Activated CD8-positive, alpha-beta memory T cell treated with anti-CD3 and anti-CD28 coated beads for 1 hour (primary cell): ENCODE measurements at regions not wholly inside any gene's neighbourhood (a gene's known extent, or its start where the extent isn't known, plus 50 kb on each side); places are given as distances from the start of the nearest gene placed in this dataset.

Source experiments
- DNase-seq, 2 donors: peaks; one replicate each; pipeline ENCODE4 v3.0.0-alpha.2; 2020; ENCODE audit warnings: low read depth in 1 of 2; ENCODE audit errors: extremely low read depth in 1 of 2

- no peak for DNase-seq
Measured at GRCh38 chr4:57633212-57633859, 523.2 kb upstream of the IGFBP7 start.

DNA sequence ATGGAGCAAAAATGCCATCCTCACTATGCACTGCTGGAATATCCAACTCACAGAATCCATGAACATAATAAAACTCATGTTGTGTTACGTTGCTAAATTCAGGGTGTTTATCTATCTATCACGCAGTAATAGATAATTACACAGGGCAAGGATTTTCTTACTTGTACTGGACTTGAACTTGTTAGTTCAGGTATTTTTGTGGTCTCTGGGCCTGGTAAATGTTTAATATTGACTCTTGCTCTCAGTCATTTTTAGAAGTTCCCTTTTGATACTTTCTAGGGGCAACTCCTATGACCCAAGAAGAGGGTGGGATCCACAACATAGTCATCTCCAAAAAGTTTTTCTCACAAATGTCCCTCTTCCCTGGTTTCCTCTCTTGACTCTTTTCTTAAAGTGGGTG is 522.4 kb upstream of the IGFBP7 start:
- DNase-seq: no peak

- no peak for DNase-seq
Measured at GRCh38 chr4:57631147-57631546, 521.0 kb upstream of the IGFBP7 start.

DNA sequence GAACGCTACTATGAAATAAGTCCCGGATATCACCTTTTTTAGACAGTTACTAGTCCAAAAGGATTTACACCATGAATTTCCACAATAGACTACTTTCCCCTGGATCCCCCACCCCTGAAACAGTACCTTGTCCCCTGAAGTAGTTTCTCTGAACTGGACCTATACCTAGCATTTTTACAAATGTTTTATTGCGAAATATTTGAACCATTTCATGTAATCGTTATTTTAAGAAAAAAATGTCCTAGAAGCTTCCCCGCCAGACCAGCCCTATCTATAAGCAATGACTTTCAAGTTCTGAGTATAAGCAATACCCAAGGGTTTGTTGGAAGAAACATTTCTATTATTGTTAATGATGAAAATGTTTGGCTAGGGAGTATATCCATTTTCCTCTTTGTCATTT is 517.8 kb upstream of the IGFBP7 start:
- DNase-seq: no peak

DNA sequence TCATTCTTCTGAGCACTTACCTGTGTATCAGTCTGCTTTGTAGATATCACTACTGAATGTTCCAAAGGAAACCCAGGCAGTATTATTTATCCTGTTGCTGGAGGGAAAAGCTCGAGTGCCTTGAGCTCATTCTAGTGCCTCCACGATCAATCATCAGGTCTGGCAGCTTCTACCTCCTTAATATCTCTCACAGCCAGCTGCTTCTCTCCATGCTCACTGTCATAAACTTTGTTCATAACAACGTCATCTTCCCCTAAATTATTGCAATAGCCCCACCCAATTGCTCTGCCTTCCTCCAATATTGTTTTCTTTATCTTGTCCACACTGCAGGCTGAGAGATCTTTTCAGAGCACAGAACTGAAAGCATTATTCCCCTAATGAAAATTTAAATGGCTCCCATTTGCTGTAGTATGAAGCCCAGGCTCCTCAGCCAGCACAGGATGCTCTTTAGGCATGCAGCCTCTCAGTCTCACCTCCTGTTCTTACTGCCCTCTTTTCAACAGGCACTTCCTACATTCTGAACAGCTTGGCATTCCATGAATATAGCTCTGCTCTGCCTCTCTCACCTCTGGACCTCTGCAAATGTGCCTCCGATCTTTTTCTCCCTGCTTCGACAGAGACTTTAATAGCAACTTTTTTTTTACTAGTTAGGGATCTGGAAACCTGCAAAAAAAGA is 504.2 kb upstream of the IGFBP7 start:
- DNase-seq: no peak

DNA sequence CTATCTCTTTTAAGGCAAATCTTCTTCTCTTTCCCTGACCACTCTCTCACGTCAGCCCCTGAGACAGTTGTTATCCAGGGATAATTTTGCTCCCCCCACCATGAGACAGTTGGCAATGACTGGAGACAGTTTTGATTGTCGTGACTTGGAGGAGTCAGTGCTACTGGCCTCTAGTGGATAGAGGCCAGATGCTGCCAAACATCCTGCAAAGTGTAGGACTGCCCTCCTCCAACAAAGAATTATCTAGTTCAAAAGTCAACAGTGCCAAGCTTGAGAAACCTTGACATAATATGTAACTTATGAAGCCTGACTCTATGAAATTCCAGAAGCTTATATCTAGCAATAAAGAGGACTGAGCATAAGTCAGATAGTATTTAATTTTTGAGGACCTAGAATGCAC is 502.1 kb upstream of the IGFBP7 start:
- no peak for DNase-seq

DNA sequence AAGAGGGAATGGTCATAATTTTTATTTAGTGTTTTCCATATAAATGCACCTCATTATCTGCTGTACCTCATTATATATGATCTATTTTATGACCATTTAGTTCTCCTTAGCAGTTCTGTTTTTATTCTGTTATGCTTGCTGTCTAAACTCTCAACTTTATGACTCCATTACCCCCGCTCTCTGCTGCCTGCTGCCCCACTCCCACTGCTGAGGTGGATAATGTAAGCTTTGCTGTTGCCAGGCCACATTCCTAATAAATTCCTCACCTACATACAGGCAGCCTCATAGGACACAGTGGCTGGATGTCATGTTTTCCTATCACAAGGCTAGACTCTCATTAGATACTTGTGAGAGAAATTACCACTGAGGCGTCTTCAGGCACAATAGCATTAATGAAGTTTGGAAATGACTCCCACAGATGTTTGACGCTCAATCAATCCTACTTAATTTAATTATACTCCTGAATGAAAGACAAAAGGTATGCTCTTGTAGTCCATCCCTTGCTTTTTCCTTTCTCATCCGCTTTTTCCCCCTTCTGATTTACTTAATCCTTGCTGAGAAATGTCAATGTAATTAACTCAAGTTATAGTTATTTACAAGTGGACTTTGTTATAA is 497.5 kb upstream of the IGFBP7 start:
- no peak for DNase-seq

DNA sequence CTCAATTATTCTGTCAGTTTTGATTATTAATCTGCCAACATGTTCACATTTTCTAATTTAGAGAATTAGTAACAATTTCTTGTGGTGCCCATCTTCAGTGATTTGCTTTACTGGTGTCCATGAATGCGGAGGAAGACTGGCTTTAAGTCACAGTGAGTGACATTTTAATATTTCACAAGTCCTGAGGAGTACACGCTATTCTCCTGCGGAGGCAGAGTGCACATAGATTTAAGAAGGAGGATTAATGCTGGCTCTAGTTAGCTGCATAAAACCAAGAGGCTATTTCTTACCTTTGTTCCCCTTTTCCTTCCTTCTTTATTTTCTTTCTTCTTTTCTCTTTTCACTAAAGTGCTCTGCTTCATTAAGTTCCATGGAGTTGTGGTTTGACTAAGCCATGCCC is 495.2 kb upstream of the IGFBP7 start:
- no peak for DNase-seq

DNA sequence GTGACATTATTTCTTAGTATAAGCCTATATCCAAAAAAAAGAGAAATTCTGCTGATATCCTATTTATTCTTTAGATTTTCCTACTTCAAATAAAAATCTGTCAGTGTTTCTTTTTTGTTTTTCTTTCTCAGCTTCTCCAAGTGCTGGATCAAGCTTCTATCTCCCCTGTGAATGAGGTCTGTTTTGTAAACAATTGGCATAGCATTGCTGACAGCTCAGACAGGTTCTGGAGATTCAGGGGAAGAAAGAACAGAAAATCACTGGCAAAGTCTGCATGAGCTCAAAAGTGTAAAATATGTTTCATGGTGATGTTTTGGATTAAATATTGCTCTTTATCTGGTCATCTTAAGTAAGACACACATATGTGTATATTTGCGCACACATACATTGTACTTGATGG is 492.0 kb upstream of the IGFBP7 start:
- no peak for DNase-seq

DNA sequence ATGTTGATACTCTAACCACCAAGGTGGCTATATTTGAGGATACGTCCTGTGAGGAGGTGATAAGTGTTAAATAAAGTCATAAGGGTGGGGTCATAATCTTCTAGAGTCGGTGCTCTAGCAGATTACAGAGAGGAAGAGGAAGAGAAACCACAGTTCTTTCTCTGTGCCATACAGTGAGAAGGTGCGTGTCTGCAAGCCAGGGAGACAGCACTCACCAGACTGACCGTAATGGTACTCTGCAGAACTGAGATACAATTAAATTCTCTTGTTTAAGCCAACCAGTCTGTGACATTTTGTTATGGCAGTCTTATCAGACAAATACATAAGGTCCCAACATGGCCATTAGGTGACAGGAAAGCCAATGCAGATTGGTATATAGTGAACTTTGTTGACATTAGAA is 480.9 kb upstream of the IGFBP7 start:
- DNase-seq: no peak

DNA sequence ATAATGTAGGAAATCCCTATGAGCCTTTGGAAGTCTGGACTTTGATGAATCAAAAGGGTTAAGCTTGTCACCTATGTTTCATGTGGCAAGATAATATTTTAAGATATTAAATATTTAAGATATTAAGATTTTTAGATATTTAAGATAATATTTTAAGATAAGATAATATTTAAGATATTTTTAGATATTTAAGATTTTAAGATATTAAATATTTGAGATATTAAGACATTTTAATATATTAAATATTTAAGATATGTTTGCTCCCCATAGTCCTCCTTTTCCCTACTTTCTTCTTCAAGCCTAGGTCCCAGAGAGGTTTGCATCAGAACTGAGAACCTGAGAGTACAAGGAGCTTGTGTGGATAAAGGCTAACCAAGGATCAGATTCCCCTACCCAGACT is 478.4 kb upstream of the IGFBP7 start:
- no peak for DNase-seq

GRCh38 chr4:57580710-57581599 is 470.8 kb upstream of the IGFBP7 start:
- no peak for DNase-seq

DNA sequence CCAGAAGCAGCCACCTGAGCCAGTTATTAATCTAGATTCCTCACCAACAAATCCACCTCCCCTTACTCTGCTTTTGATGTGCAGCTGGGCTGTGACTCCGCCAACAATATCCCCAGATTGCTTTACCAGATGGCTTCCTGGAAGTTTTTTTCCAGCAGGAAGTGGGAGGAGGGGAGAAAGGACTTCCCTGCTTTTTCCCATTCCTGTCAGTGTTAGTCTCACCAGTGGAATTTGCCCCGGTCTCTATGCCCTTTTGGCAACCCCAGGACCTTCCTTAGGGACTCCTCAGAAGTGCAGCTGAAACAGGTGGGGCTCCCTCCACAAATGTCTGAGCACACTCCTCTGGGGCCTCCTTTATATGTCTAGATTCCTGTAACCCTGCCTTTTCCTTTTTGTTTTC is 465.2 kb upstream of the IGFBP7 start:
- no peak for DNase-seq

- no peak for DNase-seq
Measured at GRCh38 chr4:57554556-57555092, 444.4 kb upstream of the IGFBP7 start.

GRCh38 chr4:57553728-57554127 is 443.5 kb upstream of the IGFBP7 start:
- no peak for DNase-seq

DNA sequence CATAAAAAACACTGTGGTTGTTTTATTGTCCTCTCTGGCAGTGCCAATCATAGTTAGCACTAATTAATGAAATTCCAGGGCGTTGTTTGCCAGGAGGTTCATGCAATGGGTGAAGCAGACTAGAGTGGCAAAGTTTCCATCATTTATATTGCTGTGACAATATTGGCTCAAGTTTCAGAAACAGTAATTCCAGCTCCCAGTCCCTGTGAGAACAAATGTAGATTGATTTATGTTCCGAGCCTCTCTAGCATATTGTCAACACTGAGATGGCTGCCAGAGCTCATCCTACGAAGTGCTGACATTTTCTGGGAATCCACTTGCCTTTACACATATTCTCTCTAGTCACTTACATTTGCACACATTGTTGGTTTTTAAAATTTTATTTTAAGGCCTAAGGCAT is 440.0 kb upstream of the IGFBP7 start:
- DNase-seq: no peak

DNA sequence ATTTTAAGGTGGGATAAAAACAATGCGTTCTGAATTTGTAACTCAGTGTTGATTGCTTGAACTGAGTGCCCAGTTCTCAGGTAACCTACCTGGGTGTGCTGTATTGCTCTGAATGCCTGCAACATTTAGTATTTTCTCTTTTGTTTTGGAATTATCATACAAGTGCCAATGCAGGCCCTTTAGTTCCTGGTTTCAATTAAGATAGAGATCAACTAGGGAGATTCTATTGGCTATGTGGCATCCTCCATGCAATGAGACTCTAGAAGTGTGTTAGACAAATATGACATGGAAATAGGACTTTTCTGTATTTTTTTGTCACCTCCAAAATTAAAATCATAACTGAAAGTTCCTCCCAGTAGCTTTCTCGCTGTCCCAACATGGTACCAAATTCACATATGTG is 438.7 kb upstream of the IGFBP7 start:
- no peak for DNase-seq

- no peak for DNase-seq
Measured at GRCh38 chr4:57544811-57545654, 434.8 kb upstream of the IGFBP7 start.

DNA sequence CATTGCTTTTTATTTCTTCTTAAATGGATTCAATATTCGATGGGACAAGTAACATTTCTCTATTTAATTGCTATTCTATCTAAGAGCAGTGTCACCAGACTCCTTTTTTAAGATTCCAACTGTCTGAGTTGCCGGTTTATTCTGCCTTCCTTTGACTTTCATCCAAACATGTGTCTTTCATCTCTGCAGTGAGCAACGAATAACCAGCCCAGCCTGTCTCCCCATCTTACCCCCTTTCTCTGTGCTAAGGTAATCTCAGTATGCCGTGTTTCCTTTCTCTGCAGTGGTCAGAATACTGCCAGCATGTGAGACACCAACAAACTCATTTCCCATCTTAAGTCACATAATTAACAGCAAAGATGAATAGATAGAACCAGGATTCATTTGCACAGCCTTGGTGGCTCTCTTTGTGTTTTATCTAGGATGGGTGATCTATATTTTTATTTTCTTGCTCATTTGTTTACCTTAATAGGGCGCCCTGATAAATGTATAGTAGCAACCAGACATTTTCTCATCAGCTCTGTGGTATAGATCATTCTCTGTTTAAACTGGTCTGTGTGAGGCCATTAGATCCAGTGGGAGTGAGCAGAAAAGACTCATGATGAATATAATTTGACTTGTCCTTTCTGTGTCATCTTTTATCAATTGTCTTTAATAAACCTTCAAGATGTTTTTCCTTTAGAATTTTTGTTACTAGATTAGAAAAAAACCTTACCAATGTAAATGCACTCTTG is 394.8 kb upstream of the IGFBP7 start:
- no peak for DNase-seq

DNA sequence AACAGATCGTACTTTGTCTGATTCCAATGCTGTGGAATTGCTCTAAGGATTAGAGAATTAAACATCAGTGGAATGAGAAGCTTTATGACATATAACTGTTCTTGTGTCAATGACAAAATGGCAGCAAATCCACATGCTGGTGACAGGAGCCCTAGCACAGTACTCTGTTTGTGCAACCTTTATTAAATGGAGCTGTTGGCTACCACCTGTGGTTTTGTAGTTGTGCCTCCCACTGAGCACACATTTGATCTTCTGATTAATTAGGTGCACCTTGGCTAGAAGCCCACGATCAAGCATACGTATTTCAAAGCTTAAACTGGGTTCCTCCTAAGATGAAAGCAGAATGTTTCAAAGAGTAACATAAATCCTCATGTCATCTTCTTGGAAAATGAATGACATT is 394.0 kb upstream of the IGFBP7 start:
- DNase-seq: no peak
